Suppressor macrophage (primary cell): ENCODE measurements at regions not wholly inside any gene's neighbourhood (a gene's known extent, or its start where the extent isn't known, plus 50 kb on each side); places are given as distances from the start of the nearest gene placed in this dataset.
A peak's percentile ranks its signal among the peaks of the same experiment; 100 is the strongest.
"Not testable (repeated sequence)": the region's sequence is repeated elsewhere in the genome, so short reads cannot be mapped to it uniquely, and the experiment has no call there.

Source experiments
- DNase-seq, 4 experiments: peaks; one replicate each; pipeline ENCODE4 v3.0.0-alpha.2; 2020 to 2022

DNA sequence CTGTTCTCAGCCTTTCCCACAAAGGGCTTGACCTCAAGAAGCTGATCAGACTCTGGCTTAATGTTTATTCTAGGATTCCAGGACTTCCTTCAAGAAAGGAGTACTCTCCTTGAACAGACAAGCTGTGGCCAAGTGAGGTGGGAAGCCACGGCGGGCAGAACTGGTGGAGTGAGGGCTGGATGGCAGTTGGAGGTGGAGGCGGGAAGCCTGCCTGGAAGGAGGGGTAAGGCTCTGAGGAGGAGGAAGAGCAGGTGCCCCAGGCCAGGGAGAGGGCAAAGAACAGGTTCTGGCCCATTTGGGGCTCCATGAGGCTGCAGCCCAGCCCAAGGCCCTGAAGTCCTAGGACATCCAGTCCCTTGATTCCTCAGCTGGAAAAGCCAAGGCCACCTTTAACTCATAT lies 143.9 kb downstream of the CYP26B1 start:
- no peak for DNase-seq

DNA sequence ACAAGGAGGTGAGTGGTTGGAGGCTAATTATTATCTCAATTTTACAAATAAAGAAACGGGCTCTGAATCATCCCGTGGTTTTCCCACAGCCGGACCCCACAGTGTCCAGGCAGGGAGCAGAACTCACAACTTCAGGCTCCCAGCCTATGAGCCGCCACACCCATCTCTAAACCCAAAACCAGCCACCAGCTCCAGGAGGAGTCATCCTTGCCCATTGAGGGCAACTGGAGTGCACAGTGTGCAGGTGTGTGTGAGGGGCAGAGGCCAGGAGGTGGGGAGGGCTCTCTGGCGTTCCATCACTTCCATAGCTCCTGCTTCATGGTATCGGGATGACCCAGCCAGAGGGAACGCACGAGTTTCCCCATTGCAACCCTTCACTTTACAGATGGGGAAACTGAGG lies 144.5 kb downstream of the CYP26B1 start:
- no peak for DNase-seq

DNA sequence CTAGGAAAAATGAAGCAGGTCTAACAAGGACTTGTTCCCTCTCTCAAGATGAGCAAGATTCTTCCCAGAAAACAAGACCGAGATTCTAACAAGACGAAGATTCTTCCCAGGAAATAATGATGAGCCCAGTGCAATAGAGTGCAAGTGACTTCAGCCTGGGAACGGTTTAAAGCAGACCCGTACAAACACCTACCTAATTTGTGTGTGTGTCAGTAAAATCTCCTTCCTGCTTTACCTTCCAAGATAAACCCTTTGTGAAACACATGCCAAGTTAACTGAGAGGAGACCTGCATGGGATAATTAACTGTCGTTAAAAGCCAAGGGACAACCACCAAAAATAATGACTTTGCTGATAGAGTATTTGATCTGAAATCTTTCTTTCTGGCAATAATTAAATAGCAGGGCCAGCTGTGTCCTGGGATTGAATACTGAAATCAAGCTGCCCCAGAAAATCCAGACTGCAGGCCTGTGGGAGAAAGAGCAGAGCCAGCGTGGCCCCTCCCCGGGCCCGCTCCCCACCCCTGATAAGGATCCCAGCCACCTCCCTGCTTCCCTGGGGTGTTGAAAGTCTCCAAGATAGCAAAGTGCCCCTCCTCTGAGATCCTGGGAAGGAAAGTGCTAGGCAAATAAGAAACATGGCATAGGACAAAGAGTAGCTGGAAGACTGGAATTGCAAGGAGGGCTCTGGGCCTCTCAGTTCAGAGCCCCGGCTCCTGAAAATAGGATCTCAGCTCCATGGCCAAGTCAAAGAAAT lies 145.5 kb downstream of the CYP26B1 start:
- DNase-seq: no peak

DNA sequence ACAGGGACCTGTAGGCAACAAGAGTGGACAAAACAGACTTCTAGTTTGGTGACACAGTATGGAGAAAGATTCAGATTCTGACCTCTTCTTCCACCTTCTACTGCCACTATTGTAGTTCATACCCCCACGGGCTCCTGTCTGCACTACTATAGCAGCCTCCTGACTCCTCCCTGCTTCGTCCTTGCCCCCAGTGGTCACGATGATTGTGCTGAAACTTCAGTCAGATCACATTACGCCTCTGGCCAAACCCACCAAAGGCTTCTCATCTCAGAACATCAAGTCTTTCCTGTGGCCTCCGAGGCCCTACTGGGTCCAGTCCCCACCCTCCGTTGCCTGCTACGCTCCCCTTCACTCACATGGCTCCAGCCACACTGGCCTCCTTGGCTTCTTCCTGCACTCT lies 147.6 kb downstream of the CYP26B1 start:
- DNase-seq: no peak

GRCh38 chr2:71999580-71999979 lies 148.1 kb downstream of the CYP26B1 start:
- no peak for DNase-seq

DNA sequence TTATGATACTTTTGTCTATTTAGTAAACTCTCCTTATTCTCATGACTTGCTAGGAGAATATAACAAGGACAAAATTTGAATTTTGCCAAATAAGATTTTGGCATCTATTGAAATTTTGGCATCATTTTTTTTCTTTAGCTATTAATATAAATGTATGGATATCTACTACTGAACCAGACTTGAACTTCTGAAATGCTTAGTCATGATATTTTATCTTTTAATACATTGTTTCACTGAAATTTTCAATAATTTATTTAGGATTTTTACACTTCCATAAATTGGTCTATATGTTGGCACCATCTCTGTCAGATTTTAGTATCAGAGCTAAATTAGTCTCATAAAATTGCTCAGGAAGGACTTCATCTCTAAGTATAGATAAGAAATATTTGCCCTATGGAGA lies 149.8 kb downstream of the CYP26B1 start:
- no peak for DNase-seq

GRCh38 chr2:71995067-71995665 lies 152.5 kb downstream of the CYP26B1 start:
- peak in 3 of 4 experiments; percentile 5 to 31 (median 21) for DNase-seq

DNA sequence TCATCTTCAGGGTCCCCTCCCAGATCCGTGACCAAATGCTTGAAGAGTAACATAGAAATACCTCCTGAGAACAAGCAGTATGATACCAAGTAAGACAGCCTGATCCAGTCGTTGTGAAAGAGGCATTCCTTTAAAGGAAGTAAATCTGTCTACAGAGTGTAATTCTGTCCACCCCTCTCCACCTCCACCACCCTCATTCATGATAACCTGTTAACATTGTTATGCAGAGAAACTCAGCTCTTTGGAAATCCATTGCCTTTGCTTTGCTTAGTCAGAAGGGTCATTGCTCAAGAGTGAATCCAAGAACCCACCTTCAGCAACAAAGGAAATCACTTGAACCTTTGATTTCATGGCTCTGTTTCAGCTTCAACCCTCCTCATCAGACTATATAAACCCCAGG lies 155.6 kb downstream of the CYP26B1 start:
- DNase-seq: no peak

DNA sequence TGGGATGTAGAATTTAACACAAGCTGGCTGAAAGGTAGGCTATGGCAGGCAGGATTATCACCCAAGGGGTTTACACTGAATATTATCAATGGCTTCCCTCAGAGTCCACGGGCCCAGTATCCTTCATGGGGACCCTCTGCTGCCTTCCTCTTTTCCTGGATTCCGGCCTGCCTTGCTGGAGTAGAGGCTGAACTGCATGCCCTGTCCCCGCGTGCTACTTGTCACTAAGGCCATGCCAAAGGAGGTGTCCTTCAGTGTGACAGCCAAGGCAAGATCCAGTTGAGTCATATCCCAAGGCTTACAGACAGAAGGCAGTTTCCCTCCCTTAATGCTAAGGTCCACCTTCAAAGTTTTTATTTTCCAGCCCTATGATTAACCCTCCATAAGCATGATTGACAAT lies 156.3 kb downstream of the CYP26B1 start:
- DNase-seq: no peak

DNA sequence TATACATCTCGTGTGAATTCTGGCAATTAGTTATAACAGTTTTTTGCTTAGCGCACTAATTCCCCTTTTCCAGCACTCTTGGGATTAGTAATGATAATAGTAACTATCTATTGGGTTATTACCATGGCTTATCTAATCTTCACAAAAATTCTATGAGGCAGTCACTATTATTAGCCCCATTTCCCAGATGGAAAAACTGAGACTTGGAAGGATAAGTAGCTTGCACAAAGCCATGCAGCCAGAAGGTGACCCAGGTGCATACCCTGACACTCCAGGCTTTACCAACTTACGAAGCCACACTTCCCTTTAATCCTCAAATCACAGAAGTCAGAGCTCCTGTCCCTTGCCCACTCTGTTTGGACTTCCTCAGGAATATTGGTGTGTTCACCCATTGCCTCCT lies 156.8 kb downstream of the CYP26B1 start:
- no peak for DNase-seq

DNA sequence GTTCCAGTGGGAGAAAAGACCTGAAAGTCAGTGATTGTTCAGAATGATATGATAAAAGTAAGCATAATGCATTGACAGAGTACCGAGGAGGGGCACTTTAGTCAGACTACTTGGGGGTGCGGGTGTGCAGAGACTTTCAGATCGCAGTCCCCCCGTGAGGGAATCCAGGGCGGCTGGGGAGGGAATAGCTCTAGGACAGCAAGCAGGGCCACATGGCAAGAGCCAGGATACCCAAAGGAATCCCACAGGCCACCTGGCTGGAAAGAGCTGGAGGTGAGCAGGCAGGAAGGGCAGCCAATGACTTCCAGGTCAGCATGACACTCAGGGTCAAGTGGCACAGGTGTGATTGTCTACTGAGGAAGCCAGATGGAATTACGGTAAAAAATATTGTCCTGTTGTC lies 157.5 kb downstream of the CYP26B1 start:
- DNase-seq: no peak

- DNase-seq: no peak
Measured at GRCh38 chr2:71989671-71990070, 158.0 kb downstream of the CYP26B1 start.

DNA sequence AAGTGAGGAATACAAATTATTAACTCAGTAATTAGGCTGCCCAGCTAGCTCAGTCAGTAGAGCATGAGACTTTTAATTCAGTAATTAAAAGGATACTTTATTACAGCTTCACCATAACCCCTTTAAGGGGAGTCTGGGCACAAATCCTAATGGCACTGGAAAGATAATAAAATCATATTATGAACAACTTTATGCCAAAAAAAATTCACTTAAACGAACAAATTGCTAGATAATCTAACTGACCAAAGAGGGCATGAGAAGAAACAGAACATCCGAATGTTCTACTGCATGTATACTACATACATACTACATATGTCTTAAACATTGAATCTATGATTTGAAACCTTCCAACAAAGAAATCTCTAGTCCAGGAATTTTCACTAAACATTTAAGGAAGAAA lies 159.5 kb downstream of the CYP26B1 start:
- no peak for DNase-seq

- DNase-seq: no peak
Measured at GRCh38 chr2:71976685-71977084, 171.0 kb downstream of the CYP26B1 start.

DNA sequence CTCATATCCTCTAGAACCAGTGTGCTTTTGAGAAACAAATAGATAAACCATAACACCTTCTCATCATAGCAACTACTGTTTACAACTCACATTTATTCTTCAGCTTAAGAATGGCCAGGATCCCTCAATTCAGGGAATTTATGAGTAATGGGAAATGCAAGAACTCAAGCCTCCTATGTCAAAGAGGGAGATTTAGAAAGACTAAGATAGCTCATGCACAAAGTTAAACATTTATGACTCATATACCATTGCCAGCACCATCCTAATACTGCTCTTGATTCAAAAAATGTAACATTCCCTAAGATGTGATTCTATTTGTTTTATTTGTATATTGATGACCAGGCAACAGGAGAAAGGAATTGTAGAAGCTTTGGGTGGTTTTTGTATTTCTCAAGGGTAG lies 172.8 kb downstream of the CYP26B1 start:
- no peak for DNase-seq

DNA sequence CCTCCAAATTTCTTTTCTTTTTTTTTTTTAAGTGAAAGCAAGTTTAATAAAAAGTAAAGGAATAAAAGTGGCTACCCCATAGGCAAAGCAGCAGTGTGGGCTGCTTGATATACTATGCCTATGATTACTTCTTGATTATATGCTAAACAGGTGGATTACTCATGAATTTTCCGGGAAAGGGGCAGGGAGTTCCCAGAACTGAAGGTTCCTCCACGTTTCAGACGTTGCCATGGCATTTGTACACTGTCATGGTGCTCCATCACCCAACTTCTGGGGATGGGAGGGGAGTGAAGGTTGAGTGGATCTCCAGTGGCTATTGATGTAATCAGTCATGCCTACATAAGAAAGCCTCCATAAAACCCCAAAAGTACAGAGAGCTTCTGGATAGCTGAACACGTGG lies 176.2 kb downstream of the CYP26B1 start:
- DNase-seq: no peak

- DNase-seq: no peak
Measured at GRCh38 chr2:71965530-71965929, 182.1 kb downstream of the CYP26B1 start.

GRCh38 chr2:71962911-71963694 lies 184.6 kb downstream of the CYP26B1 start:
- DNase-seq: no peak

- DNase-seq: no peak
Measured at GRCh38 chr2:71962350-71962749, 185.3 kb downstream of the CYP26B1 start.

DNA sequence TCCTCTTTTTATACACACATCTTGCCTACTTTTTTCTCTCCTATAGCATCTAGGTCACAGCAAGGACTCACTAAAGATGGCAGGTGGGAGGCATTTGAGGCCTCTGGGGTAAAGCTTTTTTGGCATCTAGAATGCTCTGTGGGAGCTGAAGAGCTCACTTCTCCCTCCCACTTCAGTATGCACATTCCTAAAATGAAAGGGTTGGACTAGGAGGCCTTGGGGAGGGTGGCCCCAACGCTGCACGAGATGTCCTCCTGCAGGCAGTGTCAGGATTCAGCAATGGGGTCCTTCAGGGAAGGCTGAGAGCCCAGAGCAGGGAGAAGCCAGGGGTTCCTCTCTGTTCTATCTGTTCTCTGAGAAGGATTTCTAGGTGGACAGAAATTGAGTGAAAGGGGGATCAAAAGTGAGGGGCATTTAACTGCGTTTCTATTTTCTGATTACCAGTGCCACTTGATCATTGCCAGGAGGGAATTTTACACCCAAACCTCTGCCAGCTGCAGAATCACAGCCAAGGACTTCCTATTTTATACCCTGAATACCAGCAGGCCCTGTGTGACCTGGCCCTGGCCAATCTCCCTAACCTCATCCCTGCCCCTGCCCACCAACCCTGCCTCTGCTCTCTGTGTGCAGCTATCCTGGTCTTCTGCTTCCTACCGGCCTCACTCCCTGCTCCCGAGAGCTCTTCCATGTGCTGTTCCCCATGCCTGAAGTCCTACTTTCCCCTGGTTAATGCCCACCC lies 186.2 kb downstream of the CYP26B1 start:
- no peak for DNase-seq

DNA sequence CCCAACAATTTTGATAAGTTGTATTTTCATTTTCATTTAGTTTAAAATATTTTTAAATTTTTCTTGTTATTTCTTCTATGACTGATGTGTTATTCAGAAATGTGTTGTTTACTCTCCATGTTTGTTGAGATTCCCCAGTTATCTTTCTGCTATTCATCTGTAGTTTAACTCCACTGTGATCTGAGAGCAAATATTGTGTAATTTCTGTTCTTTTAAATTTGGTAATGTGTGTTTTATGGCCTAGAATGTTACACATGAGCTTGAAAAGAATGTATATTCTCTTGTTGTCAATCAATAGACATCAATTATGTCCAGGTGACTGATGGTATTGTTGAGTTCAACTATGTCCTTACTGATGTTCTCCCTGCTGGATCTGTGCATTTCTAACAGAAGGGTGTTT lies 188.2 kb downstream of the CYP26B1 start:
- DNase-seq: no peak

DNA sequence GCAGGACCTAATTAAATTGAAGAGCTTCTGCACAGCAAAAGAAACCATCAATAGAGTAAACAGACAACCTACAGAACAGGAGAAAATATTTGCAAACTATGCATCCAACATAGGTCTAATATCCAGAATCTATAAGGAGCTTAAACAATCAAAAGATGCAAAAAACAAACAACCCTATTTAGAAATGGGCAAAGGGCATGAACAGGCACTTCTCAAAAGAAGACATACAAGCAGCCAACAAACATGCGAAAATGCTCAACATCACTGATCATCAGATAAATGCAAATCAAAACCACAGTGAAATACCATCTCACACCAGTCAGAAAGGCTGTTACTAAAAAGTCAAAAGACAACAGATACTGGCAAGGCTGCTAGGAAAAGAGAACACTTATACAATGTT lies 189.2 kb downstream of the CYP26B1 start:
- DNase-seq: not testable (repeated sequence)

GRCh38 chr2:71952572-71953188 lies 195.0 kb downstream of the CYP26B1 start:
- DNase-seq: no peak
